ENCODE measurements at regions not wholly inside any gene's neighbourhood (a gene's known extent, or its start where the extent isn't known, plus 50 kb on each side); places are given as distances from the start of the nearest gene placed in this dataset.

DNA sequence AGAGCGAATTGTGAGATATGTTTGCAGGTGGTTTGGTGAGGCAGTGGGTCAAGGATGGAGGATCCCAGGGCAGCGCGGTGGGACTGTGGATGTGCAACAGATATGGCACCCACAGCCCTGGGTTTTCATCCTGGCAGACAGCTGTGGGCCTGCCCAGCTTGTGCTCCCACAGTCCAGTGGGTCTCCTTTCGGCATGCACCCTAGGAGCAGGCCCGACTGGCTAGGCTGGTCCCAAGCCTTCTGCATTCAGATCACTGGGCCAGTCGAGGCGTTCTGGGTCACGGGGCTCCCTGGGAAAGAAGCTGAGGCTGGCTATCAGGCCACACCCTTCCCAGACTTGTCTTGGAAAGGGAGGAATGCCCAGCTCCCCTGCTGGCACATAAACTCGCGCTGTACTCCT is 2289.6 kb downstream of the ARAP2 start:
- TF ChIP-seq, protein P1, sequence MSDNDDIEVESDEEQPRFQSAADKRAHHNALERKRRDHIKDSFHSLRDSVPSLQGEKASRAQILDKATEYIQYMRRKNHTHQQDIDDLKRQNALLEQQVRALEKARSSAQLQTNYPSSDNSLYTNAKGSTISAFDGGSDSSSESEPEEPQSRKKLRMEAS (IDR thresholded peaks at IDR 0.05), result no peak
- TF ChIP-seq ZBTB7A (IDR thresholded peaks at IDR 0.05; ENCODE audit: low read depth) (no peak), REST (IDR thresholded peaks at IDR 0.05; ENCODE audit: low read depth) (no peak), YY1 (IDR thresholded peaks at IDR 0.05; ENCODE audit: low read depth) (no peak), CEBPB (IDR thresholded peaks at IDR 0.05) (no peak), EGR1 (IDR thresholded peaks at IDR 0.05) (no peak), TEAD4 (IDR thresholded peaks at IDR 0.05) (no peak), FOXM1 (IDR thresholded peaks at IDR 0.05; ENCODE audit: borderline replicate concordance, low read depth) (no peak), CREB1 (IDR thresholded peaks at IDR 0.05; ENCODE audit: low read depth) (no peak), TCF12 (IDR thresholded peaks at IDR 0.05; ENCODE audit: low read depth) (no peak), NFIC (IDR thresholded peaks at IDR 0.05) (no peak), EP300 (IDR thresholded peaks at IDR 0.05; ENCODE audit: borderline replicate concordance) (no peak), RAD21 (IDR thresholded peaks at IDR 0.05; ENCODE audit: low read depth) (no peak), TAF1 (IDR thresholded peaks at IDR 0.05; ENCODE audit: low read depth) (no peak)
- TF ChIP-seq, protein P2, sequence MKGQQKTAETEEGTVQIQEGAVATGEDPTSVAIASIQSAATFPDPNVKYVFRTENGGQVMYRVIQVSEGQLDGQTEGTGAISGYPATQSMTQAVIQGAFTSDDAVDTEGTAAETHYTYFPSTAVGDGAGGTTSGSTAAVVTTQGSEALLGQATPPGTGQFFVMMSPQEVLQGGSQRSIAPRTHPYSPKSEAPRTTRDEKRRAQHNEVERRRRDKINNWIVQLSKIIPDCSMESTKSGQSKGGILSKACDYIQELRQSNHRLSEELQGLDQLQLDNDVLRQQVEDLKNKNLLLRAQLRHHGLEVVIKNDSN (IDR thresholded peaks at IDR 0.05), result no peak

DNA sequence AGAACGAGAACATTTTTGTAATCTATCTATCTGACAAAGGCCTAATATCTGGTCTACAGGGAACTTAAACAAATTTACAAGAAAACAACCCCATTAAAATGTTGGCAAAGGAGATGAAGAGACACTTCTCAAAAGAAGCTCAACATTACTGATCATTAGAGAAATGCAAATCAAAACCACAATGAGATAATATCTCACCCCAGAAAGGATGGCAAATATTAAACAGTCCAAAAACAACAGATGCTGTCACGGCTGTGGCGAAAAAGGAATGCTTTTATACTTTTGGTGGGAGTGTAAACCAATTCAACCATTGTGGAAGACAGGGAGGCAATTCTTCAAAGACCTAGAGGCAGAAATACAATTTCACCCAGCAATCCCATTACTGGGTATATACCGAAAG is 2284.8 kb downstream of the ARAP2 start:
- TF ChIP-seq ZBTB7A (IDR thresholded peaks at IDR 0.05; ENCODE audit: low read depth) (no peak), EP300 (IDR thresholded peaks at IDR 0.05; ENCODE audit: borderline replicate concordance) (no peak), CEBPB (IDR thresholded peaks at IDR 0.05) (no peak), FOXM1 (IDR thresholded peaks at IDR 0.05; ENCODE audit: borderline replicate concordance, low read depth) (no peak)
- TF ChIP-seq, protein P1 (IDR thresholded peaks at IDR 0.05), result no peak

DNA sequence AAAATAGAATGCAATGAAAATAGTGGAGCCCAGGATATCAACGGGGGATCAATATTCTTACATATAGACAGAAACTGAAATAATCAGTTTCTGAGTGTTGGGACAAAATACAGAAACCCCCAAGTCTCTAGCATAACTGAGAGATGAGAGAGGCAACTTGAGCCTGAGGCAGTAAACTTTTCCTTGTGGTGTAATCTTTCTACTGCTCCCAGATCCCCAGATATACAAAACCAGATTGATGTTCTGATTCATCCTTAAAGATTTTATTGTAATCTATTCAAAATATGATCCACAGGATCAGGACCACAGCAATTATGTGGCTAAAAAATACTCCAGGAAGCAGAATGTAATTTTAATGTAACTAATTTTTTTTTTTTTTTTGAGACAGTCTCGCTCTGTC is 2282.6 kb downstream of the ARAP2 start:
- TF ChIP-seq EP300 (IDR thresholded peaks at IDR 0.05; ENCODE audit: borderline replicate concordance) (no peak), ZBTB7A (IDR thresholded peaks at IDR 0.05; ENCODE audit: low read depth) (no peak), RAD21 (IDR thresholded peaks at IDR 0.05; ENCODE audit: low read depth) (no peak), NFIC (IDR thresholded peaks at IDR 0.05) (no peak), TAF1 (IDR thresholded peaks at IDR 0.05; ENCODE audit: low read depth) (no peak), FOXM1 (IDR thresholded peaks at IDR 0.05; ENCODE audit: borderline replicate concordance, low read depth) (no peak), REST (IDR thresholded peaks at IDR 0.05; ENCODE audit: low read depth) (no peak), TCF12 (IDR thresholded peaks at IDR 0.05; ENCODE audit: low read depth) (no peak), CEBPB (IDR thresholded peaks at IDR 0.05) (no peak), YY1 (IDR thresholded peaks at IDR 0.05; ENCODE audit: low read depth) (no peak)
- TF ChIP-seq, protein P2 (IDR thresholded peaks at IDR 0.05), result no peak

DNA sequence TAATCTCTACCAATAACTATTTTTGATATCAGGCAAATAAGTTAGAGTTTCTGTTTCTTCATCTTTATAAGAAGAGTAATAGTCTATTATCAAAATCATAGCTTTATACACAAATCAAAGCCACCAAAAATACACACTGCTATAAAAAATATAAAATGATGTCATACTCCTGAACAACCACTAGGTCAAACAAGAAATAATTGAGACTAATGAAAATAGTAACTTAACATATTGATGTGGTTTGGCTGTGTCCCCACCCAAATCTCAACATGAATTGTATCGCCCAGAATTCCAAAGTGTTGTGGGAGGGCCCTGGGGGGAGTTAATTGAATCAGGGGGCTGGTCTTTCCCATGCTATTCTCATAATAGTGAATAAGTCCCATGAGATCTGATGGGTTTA is 2277.5 kb downstream of the ARAP2 start:
- TF ChIP-seq, protein P1 (IDR thresholded peaks at IDR 0.05), result no peak
- TF ChIP-seq EGR1 (IDR thresholded peaks at IDR 0.05) (no peak), RAD21 (IDR thresholded peaks at IDR 0.05; ENCODE audit: low read depth) (no peak), REST (IDR thresholded peaks at IDR 0.05; ENCODE audit: low read depth) (no peak), TAF1 (IDR thresholded peaks at IDR 0.05; ENCODE audit: low read depth) (no peak), YY1 (IDR thresholded peaks at IDR 0.05; ENCODE audit: low read depth) (no peak)

DNA sequence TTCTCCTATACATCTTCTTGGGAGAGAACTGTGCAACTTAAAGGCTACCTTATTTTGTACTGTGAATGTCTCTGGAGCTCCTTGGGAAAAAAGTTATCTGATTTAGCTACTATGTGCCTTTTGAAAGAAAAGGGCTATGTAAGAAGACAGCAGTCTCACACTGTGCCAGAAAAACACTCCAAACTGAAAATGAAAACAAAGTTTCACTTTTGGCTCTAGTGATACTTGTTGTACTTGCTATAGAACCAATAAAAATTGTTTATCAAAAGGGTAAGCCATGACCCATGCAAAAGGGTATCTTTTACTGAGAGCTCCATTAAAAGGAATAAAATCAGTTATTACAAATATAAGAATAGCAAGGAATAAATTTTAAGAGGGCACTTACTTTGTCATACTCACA is 2270.0 kb downstream of the ARAP2 start:
- TF ChIP-seq EGR1 (IDR thresholded peaks at IDR 0.05) (no peak), EP300 (IDR thresholded peaks at IDR 0.05; ENCODE audit: borderline replicate concordance) (no peak), ZBTB7A (IDR thresholded peaks at IDR 0.05; ENCODE audit: low read depth) (no peak), CEBPB (IDR thresholded peaks at IDR 0.05) (no peak), NFIC (IDR thresholded peaks at IDR 0.05) (no peak), FOXM1 (IDR thresholded peaks at IDR 0.05; ENCODE audit: borderline replicate concordance, low read depth) (no peak), YY1 (IDR thresholded peaks at IDR 0.05; ENCODE audit: low read depth) (no peak), REST (IDR thresholded peaks at IDR 0.05; ENCODE audit: low read depth) (no peak), TEAD4 (IDR thresholded peaks at IDR 0.05) (no peak), TCF12 (IDR thresholded peaks at IDR 0.05; ENCODE audit: low read depth) (no peak), TAF1 (IDR thresholded peaks at IDR 0.05; ENCODE audit: low read depth) (no peak), RAD21 (IDR thresholded peaks at IDR 0.05; ENCODE audit: low read depth) (no peak), CREB1 (IDR thresholded peaks at IDR 0.05; ENCODE audit: low read depth) (no peak)
- TF ChIP-seq, protein P2 (IDR thresholded peaks at IDR 0.05), result no peak
- TF ChIP-seq, protein P1 (IDR thresholded peaks at IDR 0.05), result no peak
